AG20443 (cell line): ENCODE measurements at regions not wholly inside any gene's neighbourhood (a gene's known extent, or its start where the extent isn't known, plus 50 kb on each side); places are given as distances from the start of the nearest gene placed in this dataset.
"Not testable (repeated sequence)": the region's sequence is repeated elsewhere in the genome, so short reads cannot be mapped to it uniquely, and the experiment has no call there.

ENCODE experiments used
- DNase-seq: peaks from one replicate; pipeline ENCODE4 v3.0.0; 2012; ENCODE audit warnings: low spot score, mixed read lengths

GRCh38 chr2:83051538-83052170 lies 1407.4 kb downstream of the SUCLG1 start:
- DNase-seq, result no peak

GRCh38 chr2:83042053-83042452 lies 1417.0 kb downstream of the SUCLG1 start:
- no peak for DNase-seq

- DNase-seq, result no peak
Observed at GRCh38 chr2:83022631-83023210, 1436.4 kb downstream of the SUCLG1 start.

GRCh38 chr2:83017366-83018090 lies 1441.6 kb downstream of the SUCLG1 start:
- no peak for DNase-seq

- no peak for DNase-seq
Observed at GRCh38 chr2:83016343-83017110, 1442.6 kb downstream of the SUCLG1 start.

GRCh38 chr2:83015900-83016299 lies 1443.2 kb downstream of the SUCLG1 start:
- no peak for DNase-seq

GRCh38 chr2:83015035-83015715 lies 1443.9 kb downstream of the SUCLG1 start:
- DNase-seq, result no peak

- no peak for DNase-seq
Observed at GRCh38 chr2:83014462-83014861, 1444.6 kb downstream of the SUCLG1 start.

GRCh38 chr2:83006961-83007360 lies 1452.1 kb downstream of the SUCLG1 start:
- DNase-seq, result no peak

GRCh38 chr2:83003555-83003954 lies 1455.5 kb downstream of the SUCLG1 start:
- DNase-seq, result no peak

GRCh38 chr2:83002706-83003105 lies 1456.4 kb downstream of the SUCLG1 start:
- no peak for DNase-seq

GRCh38 chr2:82998781-82999180 lies 1460.3 kb downstream of the SUCLG1 start:
- DNase-seq, result no peak

- no peak for DNase-seq
Observed at GRCh38 chr2:82996217-82996616, 1462.9 kb downstream of the SUCLG1 start.

GRCh38 chr2:82994151-82994550 lies 1464.9 kb downstream of the SUCLG1 start:
- DNase-seq, result no peak

GRCh38 chr2:82993609-82994008 lies 1465.5 kb downstream of the SUCLG1 start:
- DNase-seq, result no peak

- DNase-seq, result no peak
Observed at GRCh38 chr2:82992968-82993367, 1466.1 kb downstream of the SUCLG1 start.

GRCh38 chr2:82987706-82988105 lies 1471.4 kb downstream of the SUCLG1 start:
- not testable (repeated sequence) for DNase-seq

- DNase-seq, result no peak
Observed at GRCh38 chr2:82986899-82987298, 1472.2 kb downstream of the SUCLG1 start.

GRCh38 chr2:82985572-82986197 lies 1473.4 kb downstream of the SUCLG1 start:
- no peak for DNase-seq

GRCh38 chr2:82968358-82968757 lies 1490.7 kb downstream of the SUCLG1 start:
- DNase-seq, result no peak

GRCh38 chr2:82964341-82964740 lies 1494.7 kb downstream of the SUCLG1 start:
- no peak for DNase-seq

GRCh38 chr2:82959727-82960126 lies 1499.4 kb downstream of the SUCLG1 start:
- DNase-seq, result no peak
